ENCODE measurements at regions not wholly inside any gene's neighbourhood (a gene's known extent, or its start where the extent isn't known, plus 50 kb on each side); places are given as distances from the start of the nearest gene placed in this dataset.
A peak's percentile ranks its signal among the peaks of the same experiment; 100 is the strongest.

DNA sequence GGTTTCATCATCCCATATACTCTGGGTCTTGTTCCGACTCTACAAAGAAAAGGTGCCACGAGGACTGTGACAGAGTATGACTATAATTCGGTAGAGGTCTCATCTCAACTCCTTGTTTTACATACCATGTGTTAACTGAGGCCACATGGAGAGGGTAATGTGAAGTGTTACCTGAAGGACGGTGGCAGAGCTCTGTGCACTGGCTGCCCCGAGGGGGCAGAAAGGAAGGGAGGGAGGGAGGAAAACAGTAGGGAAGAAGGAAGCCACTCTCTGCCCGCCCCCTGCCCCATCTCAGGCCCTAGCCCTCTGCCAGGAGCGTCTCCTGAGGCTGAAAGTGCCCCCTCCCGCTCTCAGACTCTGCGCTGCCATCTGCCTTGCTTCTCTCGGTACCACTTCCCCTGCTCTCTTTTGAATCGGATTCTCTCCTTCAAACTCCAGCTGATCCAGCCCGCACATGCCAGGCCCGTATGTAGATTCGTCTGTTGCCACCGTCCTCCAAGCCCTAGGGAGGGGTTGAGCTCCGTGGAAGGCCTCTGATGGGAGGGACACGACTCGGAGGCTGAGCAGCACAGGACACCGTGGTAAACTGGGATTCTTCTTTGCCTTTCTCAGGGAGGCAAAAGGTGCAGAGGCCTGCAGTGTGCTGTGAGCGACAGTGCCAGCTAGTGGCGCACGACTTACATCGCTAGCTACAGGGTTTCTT is 70.5 kb upstream of the ATP10A start:
- peaks cover 2% of the 10 kb centered on the region for H3K36me3 Mint-ChIP-seq
- CTCF ChIA-PET: interaction anchor here (0.6 to 2.4 kb wide), 38 partner anchors 9 to 590 kb away, joined by 3 to 19 read pairs (median 5); partner anchors contain the start of gene ATP10A
- peaks cover 9% of the 10 kb centered on the region for H3K4me1 Mint-ChIP-seq
- DNase-seq (peak; percentile 84), ATAC-seq (peak; percentile 99)
- peak overlapping the region; percentile 77 for H3K4me3 Mint-ChIP-seq
- H3K27ac Mint-ChIP-seq: peak overlapping the region; percentile 58
- peaks cover 7% of the 10 kb centered on the region for H3K9me3 Mint-ChIP-seq (ENCODE audit: low read depth)
- H3K27me3 Mint-ChIP-seq: peaks cover 18% of the 10 kb centered on the region

DNA sequence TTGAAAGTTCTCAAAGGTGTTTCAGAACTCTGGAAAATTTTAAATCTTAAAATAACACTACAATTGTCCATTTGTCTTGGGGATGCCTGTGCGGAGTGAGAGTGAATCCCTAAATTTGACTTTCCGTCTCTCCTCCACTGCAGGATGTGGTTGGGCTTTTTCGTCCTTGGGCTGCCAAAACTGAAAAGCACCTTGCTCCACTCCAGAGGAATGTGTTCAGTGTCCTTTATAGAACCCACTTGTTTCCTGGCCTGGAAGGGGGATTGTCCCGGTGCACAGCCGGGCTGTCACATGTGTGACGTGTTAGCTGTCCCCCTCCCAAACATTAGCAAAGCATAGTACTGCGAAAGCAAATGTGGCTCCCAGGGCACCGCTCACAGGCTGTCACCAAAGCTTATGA is 69.6 kb upstream of the ATP10A start:
- Mint-ChIP-seq H3K36me3 (peaks cover 2% of the 10 kb centered on the region), H3K9me3 (ENCODE audit: low read depth) (peaks cover 7% of the 10 kb centered on the region), H3K4me3 (no peak overlapping the region), H3K4me1 (peaks cover 9% of the 10 kb centered on the region), H3K27ac (no peak overlapping the region), H3K27me3 (peaks cover 27% of the 10 kb centered on the region)
- DNase-seq (no peak), ATAC-seq (no peak)
- CTCF ChIA-PET: interaction anchor here (1.0 to 2.1 kb wide), 5 partner anchors 39 to 244 kb away, joined by 3 to 10 read pairs (median 5); no protein-coding TSS in a partner anchor

DNA sequence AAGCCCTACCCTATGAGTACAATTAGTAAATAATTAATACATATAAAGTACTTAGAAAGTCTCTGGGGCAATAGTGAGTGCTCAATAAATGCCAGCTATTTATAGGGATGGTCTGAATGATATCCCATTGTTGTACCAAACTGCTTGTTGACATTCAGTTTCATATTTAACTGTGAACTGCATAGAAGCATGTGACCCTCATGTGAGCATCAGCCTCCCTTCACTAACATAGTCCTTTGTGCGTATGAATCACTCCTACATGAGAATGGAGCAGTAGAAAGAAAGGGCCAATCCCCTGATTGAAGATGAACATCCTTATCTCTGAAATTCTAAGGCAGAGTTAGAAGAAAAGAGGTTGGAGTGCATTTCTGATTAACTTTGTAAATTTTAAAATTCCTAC is 68.7 kb upstream of the ATP10A start:
- Mint-ChIP-seq H3K4me3 (no peak overlapping the region), H3K27ac (no peak overlapping the region)
- ATAC-seq: no peak

DNA sequence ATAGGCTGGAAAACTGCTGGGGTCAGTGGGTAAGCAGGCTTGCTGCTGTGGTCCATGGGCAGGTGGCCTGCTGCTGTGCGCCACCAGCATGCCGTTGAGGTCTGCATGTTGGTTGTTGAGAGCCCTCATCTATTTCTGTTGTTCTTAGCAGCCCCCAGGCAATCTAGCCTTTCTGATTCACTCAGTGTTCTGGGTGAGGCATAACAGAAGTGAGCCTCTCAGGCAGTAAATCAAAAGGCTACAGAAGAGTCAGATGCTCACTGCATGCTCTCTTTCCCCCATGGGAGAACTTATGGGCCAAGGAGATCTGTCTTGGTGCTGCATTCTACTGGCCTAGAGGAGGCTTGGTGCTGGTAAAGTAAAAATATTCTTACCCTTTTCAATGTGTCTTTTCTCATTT is 67.8 kb upstream of the ATP10A start:
- peaks cover 2% of the 10 kb centered on the region for H3K36me3 Mint-ChIP-seq
- DNase-seq (no peak), ATAC-seq (no peak)
- CTCF ChIA-PET: no interaction called here
- H3K9me3 Mint-ChIP-seq (ENCODE audit: low read depth): peaks cover 7% of the 10 kb centered on the region
- H3K4me1 Mint-ChIP-seq: peaks cover 9% of the 10 kb centered on the region
- H3K4me3 Mint-ChIP-seq: no peak overlapping the region
- no peak overlapping the region for H3K27ac Mint-ChIP-seq
- H3K27me3 Mint-ChIP-seq: peaks cover 30% of the 10 kb centered on the region

More for the DNA sequence above, 68.7 kb upstream of the ATP10A start:
- peaks cover 2% of the 10 kb centered on the region for H3K36me3 Mint-ChIP-seq
- H3K4me1 Mint-ChIP-seq: peaks cover 9% of the 10 kb centered on the region
- peaks cover 7% of the 10 kb centered on the region for H3K9me3 Mint-ChIP-seq (ENCODE audit: low read depth)
- CTCF ChIA-PET: no interaction called here
- H3K27me3 Mint-ChIP-seq: peaks cover 30% of the 10 kb centered on the region
- DNase-seq: no peak
